22Rv1 (cell line): ENCODE measurements at regions not wholly inside any gene's neighbourhood (a gene's known extent, or its start where the extent isn't known, plus 50 kb on each side); places are given as distances from the start of the nearest gene placed in this dataset.

Experiments
- H3K27ac ChIP-seq: fragments of 450-650 bp; 2 replicates; pipeline ENCODE4 v1.5.1; 2017
- ZFX ChIP-seq: fragments of 450-650 bp; IDR thresholded peaks from 2 replicates; pipeline ENCODE4 v1.6.1; 2017; ENCODE audit warnings: antibody characterized with exemption, borderline replicate concordance
- TF ChIP-seq, protein P1 (sequence below): fragments of 450-650 bp; IDR thresholded peaks from 2 replicates; pipeline ENCODE4 v1.5.1; 2017; ENCODE audit warnings: mild to moderate bottlenecking

DNA sequence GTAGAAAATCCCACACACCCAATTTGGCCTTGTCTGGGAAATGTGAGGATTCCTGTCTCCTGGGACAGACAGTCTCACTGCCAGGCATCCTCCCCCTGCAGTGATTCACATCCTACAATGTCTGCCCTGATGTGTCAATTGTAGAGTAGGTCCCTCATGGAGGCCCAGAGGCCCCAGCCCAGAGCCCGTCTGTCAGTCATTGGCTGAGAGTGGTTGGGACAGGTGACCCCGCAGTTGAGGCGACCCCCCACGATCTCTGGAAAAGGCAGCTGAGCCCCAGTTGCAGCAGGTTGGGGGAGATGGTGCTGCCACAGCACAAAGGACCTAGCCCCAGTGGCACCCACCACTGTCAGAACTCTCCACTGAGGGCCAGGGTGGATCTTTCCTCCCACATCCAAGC lies 84.3 kb upstream of the INSIG1 start:
- no peak for TF ChIP-seq ZFX
- TF ChIP-seq, protein P1, sequence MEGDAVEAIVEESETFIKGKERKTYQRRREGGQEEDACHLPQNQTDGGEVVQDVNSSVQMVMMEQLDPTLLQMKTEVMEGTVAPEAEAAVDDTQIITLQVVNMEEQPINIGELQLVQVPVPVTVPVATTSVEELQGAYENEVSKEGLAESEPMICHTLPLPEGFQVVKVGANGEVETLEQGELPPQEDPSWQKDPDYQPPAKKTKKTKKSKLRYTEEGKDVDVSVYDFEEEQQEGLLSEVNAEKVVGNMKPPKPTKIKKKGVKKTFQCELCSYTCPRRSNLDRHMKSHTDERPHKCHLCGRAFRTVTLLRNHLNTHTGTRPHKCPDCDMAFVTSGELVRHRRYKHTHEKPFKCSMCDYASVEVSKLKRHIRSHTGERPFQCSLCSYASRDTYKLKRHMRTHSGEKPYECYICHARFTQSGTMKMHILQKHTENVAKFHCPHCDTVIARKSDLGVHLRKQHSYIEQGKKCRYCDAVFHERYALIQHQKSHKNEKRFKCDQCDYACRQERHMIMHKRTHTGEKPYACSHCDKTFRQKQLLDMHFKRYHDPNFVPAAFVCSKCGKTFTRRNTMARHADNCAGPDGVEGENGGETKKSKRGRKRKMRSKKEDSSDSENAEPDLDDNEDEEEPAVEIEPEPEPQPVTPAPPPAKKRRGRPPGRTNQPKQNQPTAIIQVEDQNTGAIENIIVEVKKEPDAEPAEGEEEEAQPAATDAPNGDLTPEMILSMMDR = no peak
- no peak overlapping the region for H3K27ac ChIP-seq

DNA sequence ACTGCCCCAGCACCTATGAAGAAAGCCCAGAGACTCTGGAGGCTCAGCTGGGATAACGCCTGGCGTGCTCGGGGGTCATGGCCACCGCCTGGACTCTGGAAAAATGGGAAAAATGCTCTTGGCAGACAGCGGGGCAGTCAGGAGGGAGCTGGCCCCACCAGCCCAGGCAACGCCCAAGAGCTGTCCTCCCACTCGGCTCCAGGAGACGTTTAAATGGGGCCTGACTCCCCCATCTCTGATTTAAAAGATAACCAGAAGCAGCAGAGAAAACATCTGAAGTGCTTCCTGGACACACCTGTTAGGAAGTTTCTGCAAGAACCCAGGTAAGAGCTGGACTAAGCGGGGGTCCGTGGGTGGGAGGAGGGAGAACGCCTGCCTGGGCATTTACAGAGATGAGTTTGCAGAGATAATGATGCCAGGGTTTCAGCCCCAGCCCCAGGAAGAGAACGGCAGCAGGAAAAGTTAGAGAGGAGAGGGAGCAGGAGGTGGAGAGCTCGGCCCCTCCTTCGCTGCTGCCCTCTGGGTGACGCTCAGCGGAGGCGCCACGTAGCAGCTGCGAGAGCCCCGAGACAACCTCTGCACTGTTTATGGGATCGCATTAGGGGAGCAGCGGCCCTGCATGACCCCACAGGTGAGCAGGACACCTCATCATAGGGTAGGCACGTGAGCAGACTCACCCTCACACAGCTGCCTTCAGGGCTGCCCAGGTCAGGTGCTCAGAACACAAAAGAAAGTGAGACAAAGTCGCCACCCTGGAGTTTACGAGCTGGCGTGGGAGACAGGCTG lies 83.5 kb upstream of the INSIG1 start:
- no peak for TF ChIP-seq ZFX
- TF ChIP-seq, protein P1 = no peak
- no peak overlapping the region for H3K27ac ChIP-seq

- no peak for TF ChIP-seq ZFX
- TF ChIP-seq, protein P1 = no peak
- no peak overlapping the region for H3K27ac ChIP-seq
Measured at GRCh38 chr7:155215576-155216325, 81.9 kb upstream of the INSIG1 start.

GRCh38 chr7:155216475-155217272 lies 81.0 kb upstream of the INSIG1 start:
- H3K27ac ChIP-seq = no peak overlapping the region
- TF ChIP-seq ZFX = no peak
- TF ChIP-seq, protein P1 = no peak

- TF ChIP-seq, protein P1 = no peak
- TF ChIP-seq ZFX = no peak
- H3K27ac ChIP-seq = no peak overlapping the region
Measured at GRCh38 chr7:155217634-155218033, 80.0 kb upstream of the INSIG1 start.

DNA sequence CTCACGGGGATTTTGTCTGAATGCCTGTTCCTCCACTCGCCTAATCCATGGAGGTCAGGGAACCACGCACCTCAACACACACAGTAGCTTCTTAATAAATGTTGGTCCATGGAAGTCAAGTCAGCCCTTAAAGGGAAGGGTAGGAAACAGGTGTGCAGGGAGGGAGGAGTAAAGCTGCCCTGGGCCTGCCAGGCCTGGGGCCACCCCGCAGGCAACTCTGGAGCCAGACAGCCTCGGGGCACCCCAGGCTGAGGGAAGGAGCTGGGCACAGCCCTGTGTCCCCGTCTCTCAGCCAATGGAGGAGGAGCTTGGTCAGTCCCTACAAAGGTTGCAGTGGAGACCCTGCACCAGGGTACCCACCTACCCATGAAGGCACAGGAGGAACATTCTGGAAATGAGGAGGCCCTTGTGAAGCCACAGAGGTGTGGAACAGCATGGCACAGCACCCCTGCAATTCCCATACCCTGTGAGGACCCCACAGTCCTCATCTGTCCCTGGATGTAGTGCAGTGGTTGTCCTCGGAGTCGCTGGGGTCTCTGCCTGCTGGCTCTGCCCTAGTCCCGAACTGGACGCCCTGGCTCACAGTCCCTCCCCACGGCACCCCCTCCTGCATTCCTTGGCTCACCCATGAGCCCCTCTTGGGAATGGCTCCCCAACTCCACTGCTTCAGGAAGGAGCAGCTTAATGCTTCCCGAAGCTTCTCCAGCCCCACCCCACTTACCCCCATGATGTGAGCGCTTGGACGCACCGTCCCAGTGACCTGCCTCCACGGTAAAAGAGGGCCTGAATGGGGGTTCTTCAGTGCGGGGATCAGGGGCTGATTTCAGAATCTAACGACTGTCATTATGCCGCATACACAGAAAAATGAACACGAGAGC lies 79.2 kb upstream of the INSIG1 start:
- no peak for TF ChIP-seq ZFX
- TF ChIP-seq, protein P1 = no peak
- no peak overlapping the region for H3K27ac ChIP-seq
